IMR-90 (cell line): ENCODE measurements at regions not wholly inside any gene's neighbourhood (a gene's known extent, or its start where the extent isn't known, plus 50 kb on each side); places are given as distances from the start of the nearest gene placed in this dataset.

Source experiments
- ATAC-seq: fragments of 200-7000 bp; cut with Tn5 transposase; 2 replicates; pipeline ENCODE4 v1.9.1; 2020; ENCODE audit warnings: low read depth, mild to moderate bottlenecking, moderate library complexity
- BruUV-seq: library from RNA; stranded (reverse); fragments of 400-500 nt; replicated peaks from 2 replicates; lab custom pipeline; 2021; lab: Mats Ljungman, UMichigan
- CTCF ChIA-PET: fragments of 300-600 bp; formaldehyde crosslinking; extraction: SDS; loops from one replicate; lab custom pipeline; 2021; ENCODE audit warnings: antibody characterized with exemption; lab: Yijun Ruan, JAX
- POLR2A ChIA-PET: fragments of 300-600 bp; sonication (Branson Sonifier 250); formaldehyde crosslinking; loops from one replicate; lab custom pipeline; 2022; ENCODE audit warnings: antibody characterized with exemption; ENCODE audit not compliant: unreplicated experiment; lab: Charles Lee
- DNase-seq: peaks from one replicate; pipeline ENCODE4 v3.0.0; 2013
- H2AFZ ChIP-seq: replicated peaks from 2 replicates; pipeline ENCODE3; 2013; ENCODE audit warnings: low read length, mild to moderate bottlenecking; ENCODE audit not compliant: poor library complexity
- H2AK5ac ChIP-seq: 2 replicates; pipeline ENCODE4 v1.6.1; 2013; ENCODE audit warnings: low read depth, low read length, inconsistent platforms
- H2AK9ac ChIP-seq: replicated peaks from 2 replicates; pipeline ENCODE3; 2013; ENCODE audit warnings: mild to moderate bottlenecking, low read depth, low read length, moderate library complexity; ENCODE audit not compliant: poor library complexity
- H2BK120ac ChIP-seq: 2 replicates; pipeline ENCODE4 v1.6.1; 2013; ENCODE audit warnings: low read depth, low read length, inconsistent platforms
- H2BK15ac ChIP-seq: 3 replicates; pipeline ENCODE4 v1.6.1; 2013; ENCODE audit warnings: low read depth, low read length, inconsistent platforms
- H2BK20ac ChIP-seq: 2 replicates; pipeline ENCODE4 v1.6.1; 2013; ENCODE audit warnings: low read depth, mild to moderate bottlenecking, inconsistent platforms, low read length, moderate library complexity
- H2BK5ac ChIP-seq: 2 replicates; pipeline ENCODE4 v1.6.1; 2013; ENCODE audit warnings: mild to moderate bottlenecking, low read depth, low read length, inconsistent platforms; ENCODE audit not compliant: poor library complexity, severe bottlenecking
- H3K14ac ChIP-seq: replicated peaks from 2 replicates; pipeline ENCODE4 v1.6.1; 2013; ENCODE audit warnings: low read depth, low read length, inconsistent platforms
- H3K18ac ChIP-seq: 2 replicates; pipeline ENCODE4 v1.6.1; 2013; ENCODE audit warnings: low read depth, low read length, control low read depth
- H3K23ac ChIP-seq: 2 replicates; pipeline ENCODE4 v1.6.1; 2013; ENCODE audit warnings: low read depth, low read length, inconsistent platforms
- H3K27ac ChIP-seq: 2 replicates; pipeline ENCODE4 v1.5.1; 2013; ENCODE audit warnings: mild to moderate bottlenecking, control low read depth, low read length; ENCODE audit not compliant: insufficient read depth
- H3K27me3 ChIP-seq: 2 replicates; pipeline ENCODE4 v1.6.1; 2013; ENCODE audit warnings: low read length; ENCODE audit not compliant: control insufficient read depth, insufficient read depth
- H3K36me3 ChIP-seq: 2 replicates; pipeline ENCODE4 v1.6.1; 2013; ENCODE audit warnings: low read length, mixed read lengths; ENCODE audit not compliant: control insufficient read depth, insufficient read depth
- H3K4ac ChIP-seq: 2 replicates; pipeline ENCODE4 v1.6.1; 2013; ENCODE audit warnings: low read depth, low read length, inconsistent platforms
- H3K4me1 ChIP-seq: 2 replicates; pipeline ENCODE4 v1.6.1; 2013; ENCODE audit warnings: low read length, mixed read lengths; ENCODE audit not compliant: control insufficient read depth, insufficient read depth
- H3K4me2 ChIP-seq: 2 replicates; pipeline ENCODE4 v1.6.1; 2013; ENCODE audit warnings: low read depth, mild to moderate bottlenecking, control low read depth, low read length, moderate library complexity
- H3K4me3 ChIP-seq: 2 replicates; pipeline ENCODE4 v1.5.1; 2013; ENCODE audit warnings: low read depth, mild to moderate bottlenecking, control low read depth, low read length, moderate library complexity; ENCODE audit not compliant: insufficient read depth
- H3K56ac ChIP-seq: 2 replicates; pipeline ENCODE4 v1.6.1; 2013; ENCODE audit warnings: low read length, inconsistent platforms; ENCODE audit not compliant: insufficient read depth; ENCODE audit errors: extremely low read depth
- H3K79me1 ChIP-seq, 2 experiments: 2 replicates each; pipeline ENCODE4 v1.6.1; 2013; ENCODE audit warnings: low read length in 2 of 2, inconsistent platforms in 1 of 2, low read depth in 1 of 2
- H3K9ac ChIP-seq: 2 replicates; pipeline ENCODE4 v1.6.1; 2013; ENCODE audit warnings: low read depth, low read length, control low read depth
- H3K9me1 ChIP-seq: 2 replicates; pipeline ENCODE4 v1.6.1; 2013; ENCODE audit warnings: low read length, inconsistent platforms; ENCODE audit not compliant: insufficient read depth
- H3K9me3 ChIP-seq: 2 replicates; pipeline ENCODE4 v1.6.1; 2013; ENCODE audit warnings: low read length; ENCODE audit not compliant: control insufficient read depth, insufficient read depth
- H4K20me1 ChIP-seq: 2 replicates; pipeline ENCODE4 v1.6.1; 2013; ENCODE audit warnings: low read length, inconsistent platforms; ENCODE audit not compliant: insufficient read depth
- H4K5ac ChIP-seq: 2 replicates; pipeline ENCODE4 v1.6.1; 2013; ENCODE audit warnings: mild to moderate bottlenecking, low read depth, low read length, control low read depth
- H4K8ac ChIP-seq, 2 experiments: 2 replicates each; pipeline ENCODE4 v1.6.1; 2013; ENCODE audit warnings: low read depth in 2 of 2, low read length in 2 of 2, control low read depth in 1 of 2, inconsistent platforms in 1 of 2
- H4K91ac ChIP-seq: 2 replicates; pipeline ENCODE4 v1.6.1; 2013; ENCODE audit warnings: low read depth, low read length, inconsistent platforms; ENCODE audit not compliant: insufficient read depth
- MXI1 ChIP-seq: IDR thresholded peaks from 2 replicates; pipeline ENCODE4 v1.6.1; 2012; ENCODE audit warnings: low read depth, mild to moderate bottlenecking, low read length, moderate library complexity, borderline replicate concordance
- RAD21 ChIP-seq: IDR thresholded peaks from 2 replicates; pipeline ENCODE4 v1.6.1; 2012; ENCODE audit warnings: low read length, improper control_type of control experiment
- RCOR1 ChIP-seq: IDR thresholded peaks from 2 replicates; pipeline ENCODE4 v1.6.1; 2012; ENCODE audit warnings: mild to moderate bottlenecking, low read length, improper control_type of control experiment; ENCODE audit not compliant: insufficient replicate concordance
- RFX5 ChIP-seq: IDR thresholded peaks from 2 replicates; pipeline ENCODE4 v1.8.0; 2012; ENCODE audit warnings: low read depth, mild to moderate bottlenecking, low read length, moderate library complexity
- SMC3 ChIP-seq: fragments of 150-350 bp; IDR thresholded peaks from 2 replicates; pipeline ENCODE4 v1.6.1; 2016; ENCODE audit warnings: low read depth, mild to moderate bottlenecking, antibody characterized with exemption, low read length, moderate library complexity
- WGBS, 2 experiments: methylation state at CpG; one replicate each; pipeline versions ENCODE4 v1.1.5 to v1.1.7; 2013; ENCODE audit warnings: missing lambda C conversion rate in 2 of 2; ENCODE audit not compliant: insufficient read length in 1 of 2; ENCODE audit errors: extremely low coverage in 2 of 2; 5-methylcytosine and 5-hydroxymethylcytosine counted together
- dilution Hi-C: fragments of 300-500 bp; cut with HindIII; formaldehyde crosslinking; loops from one replicate; pipeline ENCODE4 v1.14.3; 2018; ENCODE audit warnings: low sequenced_read_pairs; ENCODE audit not compliant: unreplicated experiment
- in situ Hi-C: fragments of 300-500 bp; cut with MboI; formaldehyde crosslinking; loops from 3 replicates; pipeline ENCODE4 v1.14.3; 2019; ENCODE audit warnings: low sequenced_read_pairs, inconsistent platforms, mixed read lengths
- intact Hi-C: fragments of 100-400 bp; cut with micrococcal nuclease; formaldehyde crosslinking; loops from 2 replicates; pipeline ENCODE4 v1.10.0; 2022

DNA sequence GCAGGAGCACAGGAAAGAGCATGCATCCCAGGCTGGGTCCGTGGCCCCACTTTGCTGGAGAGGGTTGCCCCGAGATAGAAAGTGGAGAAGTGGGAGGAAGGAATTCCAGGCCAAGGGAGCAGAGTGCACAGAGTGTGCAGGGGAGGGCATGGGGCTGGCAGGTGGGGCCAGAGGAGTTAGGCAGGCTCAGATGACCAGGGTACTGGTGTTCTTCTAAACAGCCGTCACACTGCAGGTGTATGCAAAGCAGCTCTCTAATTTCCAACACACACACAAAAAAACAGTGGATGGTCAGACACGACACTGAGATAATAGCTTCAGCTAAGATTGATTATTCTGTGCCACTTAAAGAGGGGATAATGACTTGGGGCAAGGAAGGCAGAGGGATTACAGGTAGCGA is 212.2 kb downstream of the MTRR start:
- no peaks in the 10 kb centered on the region for H4K20me1 ChIP-seq
- POLR2A ChIA-PET = no interaction called here
- H3K27ac ChIP-seq = no peak overlapping the region
- H3K79me1 ChIP-seq = no peaks in the 10 kb centered on the region
- H3K56ac ChIP-seq = no peak overlapping the region
- no peaks in the 10 kb centered on the region for H3K27me3 ChIP-seq
- H2BK15ac ChIP-seq = no peak overlapping the region
- CTCF ChIA-PET = no interaction called here
- no peak overlapping the region for H2BK20ac ChIP-seq
- TF ChIP-seq RFX5 = no peak
- TF ChIP-seq SMC3 = no peak
- TF ChIP-seq RAD21 = no peak
- no peak for TF ChIP-seq RCOR1
- TF ChIP-seq MXI1 = no peak
- no peak overlapping the region for H2BK5ac ChIP-seq
- 17% methylated on average over 2 of the region's 5 CpGs; no CpG with 5 or more reads in 1 of the 2 experiments for WGBS, 2 experiments
- in situ Hi-C loops (no loop called here), dilution Hi-C loops (no loop called here), intact Hi-C loops (no loop called here)
- H2AK9ac ChIP-seq = no peak overlapping the region
- no peaks in the 10 kb centered on the region for H3K9me3 ChIP-seq
- no peak overlapping the region for H3K4me2 ChIP-seq
- H2AFZ ChIP-seq = no peak overlapping the region
- H4K8ac ChIP-seq = no peak overlapping the region
- no TSS peak for BruUV-seq
- no peak overlapping the region for H4K91ac ChIP-seq
- H3K23ac ChIP-seq = no peak overlapping the region
- DNase-seq = no peak
- no peak overlapping the region for H2AK5ac ChIP-seq
- H3K9ac ChIP-seq = no peak overlapping the region
- no peaks in the 10 kb centered on the region for H3K36me3 ChIP-seq
- H3K4ac ChIP-seq = no peak overlapping the region
- no peak for ATAC-seq
- H4K5ac ChIP-seq = no peak overlapping the region
- H3K4me3 ChIP-seq = no peak overlapping the region
- no peaks in the 10 kb centered on the region for H3K4me1 ChIP-seq
- no peaks in the 10 kb centered on the region for H3K9me1 ChIP-seq
- no peak overlapping the region for H3K14ac ChIP-seq
- H3K18ac ChIP-seq = no peak overlapping the region
- no peak overlapping the region for H2BK120ac ChIP-seq
